Sigmoid colon (tissue), 4 donors: ENCODE measurements at regions not wholly inside any gene's neighbourhood (a gene's known extent, or its start where the extent isn't known, plus 50 kb on each side); places are given as distances from the start of the nearest gene placed in this dataset.

Experiments
- CTCF ChIP-seq, 4 experiments: fragments of 450-650 bp in 3 of 4; fragments of 200-600 bp in 1 of 4; IDR thresholded peaks; one replicate each; pipeline ENCODE4 v1.5.1; 2016 to 2019; ENCODE audit warnings: antibody characterized with exemption in 4 of 4, mild to moderate bottlenecking in 3 of 4, moderate library complexity in 2 of 4
- EP300 ChIP-seq, 4 donors: sonication (generic); formaldehyde crosslinking; IDR thresholded peaks; one replicate each; pipeline ENCODE4 v1.6.1; 2017; ENCODE audit warnings: antibody characterized with exemption in 4 of 4

GRCh38 chr6:141406761-141407160, 726.0 kb upstream of the GJE1 start:
- TF ChIP-seq CTCF (IDR thresholded peaks at IDR 0.05): no peak
- TF ChIP-seq EP300 (IDR thresholded peaks at IDR 0.05): no peak
